NCI-H2196 (cell line): ENCODE measurements at regions not wholly inside any gene's neighbourhood (a gene's known extent, or its start where the extent isn't known, plus 50 kb on each side); places are given as distances from the start of the nearest gene placed in this dataset.

Experiments
- DNase-seq: peaks from one replicate; lab custom pipeline; 2025; ENCODE audit not compliant: unreplicated experiment; lab: John Stamatoyannopoulos, UW

DNA sequence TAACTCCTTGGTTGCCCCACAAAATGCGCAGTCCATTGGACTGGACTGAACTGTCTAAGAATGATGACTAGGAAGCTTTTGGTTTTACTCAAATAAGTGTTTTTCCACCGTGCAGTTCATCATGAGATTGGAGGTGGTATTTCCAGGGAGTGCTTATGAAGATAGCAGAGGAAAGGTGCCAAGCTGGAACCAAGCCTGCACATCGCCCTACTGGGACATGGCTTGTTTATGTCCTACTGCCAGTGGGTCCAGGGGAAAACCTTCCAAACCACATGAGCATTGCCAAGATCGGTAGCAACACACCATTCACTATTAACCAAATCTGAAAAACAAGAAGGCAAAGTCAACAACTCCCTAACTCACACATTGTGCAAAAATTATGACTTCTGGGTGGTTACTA, 54.7 kb upstream of the DSCAM start:
- DNase-seq: peak; percentile 6

DNA sequence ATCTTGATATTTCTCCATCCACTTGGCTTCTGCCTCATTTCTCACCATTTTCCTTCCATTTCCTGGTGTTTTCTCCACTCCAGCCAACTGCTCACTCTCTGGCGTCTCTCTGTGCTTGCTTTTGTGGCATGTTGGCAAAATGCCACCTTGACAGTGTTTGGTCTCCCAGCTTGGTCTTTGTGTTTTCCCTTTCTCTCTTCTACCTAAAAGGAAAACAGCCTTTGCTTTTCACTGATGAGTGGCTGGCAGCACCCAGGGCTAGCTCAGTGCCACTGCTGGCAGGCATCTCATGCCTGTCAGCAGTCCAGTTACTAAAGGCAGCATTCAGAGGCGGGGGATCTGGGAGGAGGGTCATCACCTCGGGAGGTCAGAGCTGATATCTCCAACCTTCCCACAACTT, 55.3 kb upstream of the DSCAM start:
- peak; percentile 69 for DNase-seq

DNA sequence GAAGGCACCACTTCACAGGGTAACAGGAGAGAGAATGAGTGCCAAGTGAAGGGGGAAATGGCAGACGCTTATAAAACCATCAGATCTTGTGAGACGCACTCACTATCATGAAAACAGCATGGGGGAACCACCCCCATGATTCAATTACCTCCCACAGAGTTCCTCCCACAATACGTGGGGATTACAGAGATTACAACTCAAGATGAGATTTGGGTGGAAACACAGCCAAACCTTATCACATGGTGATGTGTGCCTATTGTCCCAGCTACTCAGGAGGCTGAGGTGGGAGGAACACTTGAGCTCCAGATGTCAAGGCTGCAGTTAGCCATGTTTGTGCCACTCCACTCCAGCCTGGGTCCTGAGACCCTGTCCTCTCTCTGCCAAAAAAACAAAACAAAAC, 56.0 kb upstream of the DSCAM start:
- DNase-seq: no peak

DNA sequence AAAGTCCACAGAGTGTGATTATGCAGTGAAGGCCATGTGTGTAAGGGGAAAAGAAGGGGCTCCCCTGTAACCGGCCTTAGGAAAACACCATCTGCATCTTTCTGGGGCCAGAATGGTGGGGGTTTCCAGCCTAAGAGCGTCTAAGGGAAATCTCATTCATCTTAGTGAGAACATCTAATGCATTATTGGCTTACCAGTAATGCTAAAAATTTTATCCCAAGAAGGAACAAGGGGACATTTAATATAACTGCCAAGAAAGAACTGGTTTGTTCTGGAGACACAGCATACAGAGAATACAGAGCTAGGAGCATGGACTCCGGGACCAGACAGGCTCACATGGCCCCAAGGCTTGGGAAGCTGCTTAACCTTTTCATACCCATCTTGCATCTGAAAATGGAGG, 58.3 kb upstream of the DSCAM start:
- no peak for DNase-seq

DNA sequence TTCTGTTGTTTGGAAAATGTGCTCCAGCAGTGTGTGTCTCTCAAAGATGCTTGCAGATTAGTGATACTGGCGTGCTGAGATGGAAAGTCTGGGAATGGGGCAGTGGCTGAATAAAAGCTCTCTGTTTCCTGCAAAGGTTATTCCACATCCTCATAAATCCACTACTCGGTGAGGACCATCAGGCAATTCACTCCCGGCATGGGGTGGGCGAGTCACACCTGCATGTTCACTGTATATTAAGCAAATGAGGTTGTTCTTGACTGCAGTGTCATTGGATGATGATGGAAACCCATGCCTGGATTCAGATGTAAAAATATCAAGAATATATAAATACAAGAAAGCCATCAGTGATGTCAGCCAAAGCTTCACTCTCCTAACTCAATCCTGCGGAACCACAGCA, 65.4 kb upstream of the DSCAM start:
- DNase-seq: no peak

DNA sequence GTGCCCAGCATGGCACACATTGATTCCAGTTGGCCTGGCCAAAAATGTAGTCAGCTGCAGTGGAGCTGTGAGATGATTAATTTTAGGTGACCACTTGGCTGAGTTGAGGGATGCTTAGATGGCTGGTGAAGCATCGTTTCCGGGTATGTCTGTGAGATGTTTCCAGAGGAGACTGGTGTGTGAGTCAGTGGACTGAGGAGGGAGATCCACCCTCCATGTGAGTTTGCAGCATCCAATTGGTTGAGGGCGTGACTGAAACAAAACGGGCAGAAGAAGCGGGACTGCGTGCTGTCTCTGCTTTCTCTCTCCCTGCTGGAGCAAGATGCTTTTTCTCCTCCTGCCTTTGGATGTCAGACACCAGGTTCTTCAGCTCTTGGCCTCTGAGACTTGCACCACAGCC, 68.2 kb upstream of the DSCAM start:
- no peak for DNase-seq

DNA sequence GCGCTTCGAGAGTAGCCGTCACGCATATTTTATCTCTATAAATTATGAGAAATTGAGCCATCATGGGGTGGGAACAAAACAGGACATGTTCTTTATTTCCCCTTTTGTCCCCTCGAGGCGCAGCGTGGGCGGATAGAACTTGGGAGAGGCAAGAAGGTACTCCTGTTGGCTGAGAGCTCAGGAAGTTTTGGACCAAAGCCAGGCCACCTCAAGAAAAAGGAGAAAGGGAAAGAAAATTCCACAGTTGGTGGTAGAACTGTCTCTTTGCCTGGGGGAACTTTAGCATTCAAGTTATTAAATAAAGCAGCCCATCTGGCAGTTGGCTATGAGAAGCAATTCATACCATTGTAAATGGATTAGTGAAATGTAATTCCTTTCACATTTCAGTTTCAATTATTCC, 76.4 kb upstream of the DSCAM start:
- DNase-seq: no peak

DNA sequence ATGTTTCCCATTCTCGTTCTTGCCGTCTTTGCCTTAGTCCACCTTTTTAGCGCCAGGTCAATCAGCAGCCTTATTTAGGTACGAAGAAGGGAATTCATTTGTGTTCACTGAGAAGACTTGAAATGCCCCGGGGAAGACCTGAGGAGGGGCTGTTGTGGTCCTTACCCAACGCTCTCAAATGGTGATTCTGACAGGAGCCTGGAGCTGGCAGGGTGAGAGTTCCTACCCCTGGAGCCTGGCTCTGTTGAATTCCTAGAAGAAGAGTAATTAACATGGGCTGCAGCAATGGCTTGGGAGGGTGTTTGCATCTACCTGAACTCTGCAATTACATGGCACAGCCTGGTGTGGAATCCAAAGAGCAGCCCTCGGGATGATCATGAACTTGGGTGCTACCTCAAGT, 76.9 kb upstream of the DSCAM start:
- DNase-seq: no peak

DNA sequence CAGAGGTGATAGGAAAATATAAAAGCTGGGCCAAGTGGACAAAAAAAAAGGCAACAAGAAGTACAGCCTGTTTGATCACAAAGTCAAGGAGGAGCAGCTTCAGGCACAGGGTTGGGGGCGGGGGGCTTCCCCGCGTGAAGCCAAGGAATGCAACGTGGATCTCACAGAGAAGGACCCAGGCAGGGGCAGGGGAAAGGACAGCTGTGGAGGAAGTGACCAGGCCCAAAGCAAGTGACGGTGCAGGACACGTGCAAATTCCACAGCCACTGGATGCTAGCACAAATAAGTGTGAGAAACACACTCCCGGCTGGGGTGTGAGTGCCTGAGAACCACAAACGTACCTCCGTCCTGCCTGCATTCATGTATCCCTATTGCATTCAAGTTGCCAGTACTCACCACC, 77.7 kb upstream of the DSCAM start:
- DNase-seq: no peak

DNA sequence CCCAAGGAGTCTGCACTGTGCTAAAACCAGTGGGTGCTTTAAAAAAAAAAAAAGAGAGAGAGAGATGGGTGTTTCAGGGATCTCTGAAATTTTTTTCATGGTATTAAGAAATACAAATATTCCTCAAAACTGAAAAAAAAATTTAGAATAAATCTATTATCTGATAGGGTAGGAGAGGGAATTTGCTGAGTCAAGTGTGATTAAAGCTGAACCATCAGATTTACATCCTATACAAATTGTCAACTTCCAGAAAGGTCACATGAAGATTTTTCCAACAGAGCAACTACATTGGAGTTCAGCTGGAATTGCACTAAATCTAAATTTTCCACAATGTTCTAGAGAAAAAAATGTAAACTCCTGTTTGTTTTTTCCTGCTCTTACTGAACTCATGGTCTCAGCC, 79.3 kb upstream of the DSCAM start:
- no peak for DNase-seq

DNA sequence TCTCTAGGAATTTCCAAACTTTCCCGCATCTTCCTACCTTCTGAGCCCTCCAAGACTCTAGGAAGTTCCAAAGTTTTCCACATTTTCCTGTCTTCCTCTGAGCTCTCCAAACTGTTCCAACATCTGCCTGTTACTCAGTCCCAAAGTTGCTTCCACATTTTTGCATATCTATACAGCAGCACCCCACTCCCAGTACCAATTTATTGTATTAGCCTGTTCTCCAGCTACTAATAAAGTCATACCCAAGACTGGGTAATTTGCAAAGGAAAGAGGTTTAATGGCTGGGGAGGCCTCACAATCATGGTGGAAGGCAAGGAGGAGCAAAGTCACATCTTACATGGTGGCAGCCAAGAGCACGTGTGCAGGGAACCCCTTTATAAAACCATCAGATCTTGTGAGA, 82.9 kb upstream of the DSCAM start:
- DNase-seq: no peak

DNA sequence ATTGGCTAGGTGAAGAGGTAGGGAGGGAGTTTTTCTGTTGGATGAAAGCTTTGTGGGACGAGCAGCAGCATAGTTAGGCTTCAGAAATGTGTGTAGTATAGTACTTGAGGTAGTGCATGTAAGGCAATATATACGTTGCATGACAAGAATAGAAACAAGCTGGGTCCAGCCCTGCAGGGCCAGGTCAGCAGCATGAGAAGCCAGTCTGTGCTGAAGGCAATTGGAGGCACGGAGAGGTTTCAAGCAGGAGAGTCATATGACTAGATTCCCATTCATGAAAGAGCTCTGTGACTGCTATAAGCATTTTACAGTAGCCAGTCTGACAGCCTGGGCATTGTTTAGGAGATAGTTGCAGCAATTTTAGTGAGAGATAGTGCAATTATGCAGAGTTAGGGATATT, 84.2 kb upstream of the DSCAM start:
- DNase-seq: no peak

DNA sequence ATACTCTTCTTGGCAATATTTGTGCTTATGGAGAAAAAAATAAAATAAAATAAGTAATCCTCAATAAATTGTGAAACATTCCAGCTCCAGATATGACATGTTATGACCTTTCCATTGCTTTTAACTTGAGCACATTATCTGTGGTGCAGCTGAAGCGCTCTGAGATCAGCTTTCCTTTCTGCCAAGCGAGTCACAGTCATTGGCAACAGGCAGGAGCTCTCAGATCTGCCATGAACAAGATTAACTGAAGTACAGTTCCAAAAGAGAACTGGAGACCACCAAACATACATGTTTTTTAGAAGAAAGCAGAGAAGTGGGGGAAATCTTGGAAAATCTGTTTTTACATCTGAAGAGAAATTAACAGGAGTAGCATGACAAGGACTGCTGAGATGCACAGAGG, 89.2 kb upstream of the DSCAM start:
- DNase-seq: no peak

DNA sequence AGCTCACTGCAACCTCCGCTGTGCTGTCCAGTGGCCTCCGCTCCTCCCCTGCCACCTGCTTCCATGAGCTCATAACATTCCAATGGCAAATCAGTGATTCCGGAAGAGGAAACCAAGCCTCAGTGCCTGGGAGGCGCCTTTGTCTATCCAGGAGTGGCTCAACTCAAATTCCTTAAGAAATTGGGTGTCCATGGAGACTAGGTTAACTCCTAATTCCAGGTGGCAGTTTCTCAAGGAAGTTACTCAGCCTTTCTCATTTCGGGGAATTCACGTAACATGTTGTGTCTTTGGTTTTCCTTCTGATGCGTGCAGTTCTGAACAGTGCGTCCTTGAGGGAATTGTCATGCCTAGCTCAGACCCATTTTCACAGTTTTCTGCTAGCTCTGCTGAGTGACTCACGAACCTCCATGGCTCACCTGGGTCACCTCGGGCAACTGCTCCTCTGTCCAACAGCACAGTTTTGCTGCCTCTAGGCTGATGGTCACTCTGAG, 89.9 kb upstream of the DSCAM start:
- no peak for DNase-seq

DNA sequence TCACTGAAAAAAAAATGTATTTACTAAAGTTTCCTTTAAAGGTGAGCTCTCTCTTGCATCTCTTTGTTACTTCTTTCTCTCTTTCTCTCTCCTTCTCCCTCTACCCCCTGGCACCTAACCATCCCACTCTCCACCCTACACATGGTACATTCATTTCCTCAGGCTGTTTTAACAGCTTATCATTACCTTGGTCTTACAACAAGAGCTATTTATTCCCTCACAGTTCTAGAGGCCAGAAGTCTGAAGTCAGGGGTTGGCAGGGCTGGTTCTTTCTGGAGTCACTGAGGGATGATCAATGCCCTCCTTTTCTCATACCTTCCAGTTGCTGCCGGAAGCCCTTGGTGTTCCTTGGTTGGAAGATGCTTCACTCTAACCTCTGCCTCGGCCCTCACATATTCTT, 91.1 kb upstream of the DSCAM start:
- DNase-seq: no peak

DNA sequence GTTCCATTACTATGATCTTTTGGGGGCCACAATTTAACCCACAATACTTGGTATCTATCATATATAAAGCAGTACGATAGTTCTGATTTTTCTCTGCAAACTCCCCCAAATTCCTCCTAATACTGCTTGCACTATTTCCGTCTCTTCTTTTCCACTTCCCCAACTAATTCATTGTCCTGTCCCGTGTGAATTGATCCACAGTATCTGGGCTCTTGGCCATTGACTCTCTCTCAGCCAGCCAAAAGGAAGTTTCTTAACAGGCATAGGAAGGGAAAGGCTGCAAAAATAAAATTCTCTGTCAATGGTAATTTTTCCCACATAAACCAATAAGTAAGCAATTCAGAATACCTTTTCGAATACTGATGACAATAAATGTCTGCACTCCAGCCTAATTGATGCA, 91.7 kb upstream of the DSCAM start:
- DNase-seq: no peak

DNA sequence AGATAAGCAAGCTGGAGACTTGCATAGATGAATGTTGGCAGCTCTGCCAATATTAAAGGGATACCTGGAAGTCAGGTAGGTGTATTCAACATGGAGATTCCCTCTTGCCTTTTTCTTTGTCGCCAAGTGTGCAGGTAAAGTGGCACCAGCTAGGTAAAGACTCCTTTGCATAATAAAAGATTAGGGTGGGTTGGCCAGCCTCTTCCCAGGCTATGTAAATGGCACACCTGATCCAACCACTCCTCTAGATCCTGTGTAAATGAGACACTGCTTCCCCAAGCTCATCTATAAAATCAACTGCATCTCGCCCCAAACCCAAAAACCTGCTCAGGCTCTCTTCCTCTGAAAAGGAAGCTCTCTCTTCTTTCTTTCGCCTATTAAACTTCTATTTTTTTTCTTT, 100.8 kb upstream of the DSCAM start:
- DNase-seq: no peak

DNA sequence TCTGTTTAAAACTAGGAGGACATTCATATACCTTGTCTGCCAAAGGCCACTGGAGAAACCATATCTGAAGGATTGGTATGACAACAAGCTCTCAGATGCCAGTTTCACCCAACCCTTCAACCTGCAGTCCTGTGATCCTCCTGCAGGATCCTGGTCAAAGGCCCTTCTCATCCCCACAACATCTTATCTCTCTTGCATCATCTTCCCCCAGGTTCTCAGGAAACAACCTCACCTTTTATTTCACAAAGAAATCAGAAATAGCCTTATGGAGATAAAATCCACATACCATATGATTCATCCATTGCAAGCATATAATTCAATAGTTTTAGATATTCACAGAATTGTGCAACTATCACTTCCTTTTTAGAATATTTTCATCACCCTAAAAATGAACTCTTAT, 104.0 kb upstream of the DSCAM start:
- DNase-seq: no peak

DNA sequence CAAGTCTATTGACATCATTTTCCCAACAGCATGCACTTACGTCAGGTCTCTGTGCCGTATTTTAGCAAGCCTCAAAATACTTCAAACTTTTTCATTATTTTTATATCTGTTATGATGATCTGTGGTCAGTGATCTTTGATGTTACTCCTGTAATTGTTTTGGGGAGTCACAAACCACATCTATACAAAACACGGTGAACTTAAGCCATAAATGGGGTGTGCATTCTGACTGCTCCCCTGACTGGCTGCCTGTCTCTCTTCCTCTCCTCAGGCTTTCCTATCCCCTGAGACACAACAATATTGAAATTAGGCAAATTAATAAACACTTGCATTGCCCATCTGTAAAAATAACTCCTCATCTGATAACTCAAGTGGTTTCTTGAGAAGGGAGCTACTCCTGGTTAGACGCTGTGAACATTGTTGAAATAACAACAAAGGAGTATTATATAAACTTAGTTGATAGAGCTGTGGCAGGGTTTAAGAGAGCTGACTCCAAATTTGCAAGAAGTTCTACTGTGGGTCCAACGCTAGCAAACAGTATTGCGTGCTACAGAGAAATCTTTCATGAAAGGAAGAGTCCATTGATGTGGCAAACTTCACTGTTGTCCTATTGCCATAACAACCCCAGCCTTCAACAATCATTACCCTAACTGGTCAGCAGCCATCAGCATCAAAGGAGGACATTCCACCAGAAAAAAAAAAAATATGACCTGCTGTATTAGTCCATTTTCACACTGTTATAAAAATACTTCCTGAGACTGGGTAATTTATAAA, 105.8 kb upstream of the DSCAM start:
- no peak for DNase-seq

DNA sequence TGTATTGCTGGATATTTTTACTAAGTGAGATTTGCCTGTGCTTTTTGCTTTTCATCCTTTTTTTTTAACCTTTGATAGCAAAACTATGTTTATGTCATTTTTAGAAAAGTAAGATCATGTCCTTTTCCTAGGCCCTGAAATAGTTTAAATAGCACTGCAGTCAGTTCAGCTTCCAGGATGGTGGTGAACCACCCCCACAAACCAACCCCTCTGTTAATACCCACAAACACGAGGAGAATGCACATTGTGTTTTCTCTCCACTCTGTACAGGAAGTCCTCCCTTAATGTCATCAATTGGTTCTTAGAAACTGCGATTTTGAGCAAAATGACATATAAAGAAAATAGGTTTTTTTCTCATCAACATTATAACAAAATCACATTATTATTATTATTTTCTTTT, 117.7 kb upstream of the DSCAM start:
- DNase-seq: no peak

DNA sequence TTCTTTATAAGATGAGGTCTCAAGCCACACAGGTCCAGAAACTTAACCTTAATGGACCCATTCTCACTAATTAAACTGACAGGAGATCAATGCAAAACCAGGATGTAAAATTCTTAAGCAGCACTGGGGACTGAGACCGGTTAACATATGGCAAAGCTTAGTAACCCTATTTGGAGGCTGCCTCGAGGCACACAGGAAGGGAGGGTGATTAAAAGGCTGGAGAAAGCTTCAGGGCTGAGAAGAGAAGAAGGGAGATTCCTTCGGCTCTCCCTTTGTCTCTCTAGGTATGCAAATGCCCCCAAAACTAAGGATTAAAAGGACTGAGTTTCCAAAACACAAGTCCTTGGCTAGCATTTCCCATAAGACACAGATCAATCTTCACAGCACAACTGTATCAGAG, 120.8 kb upstream of the DSCAM start:
- no peak for DNase-seq

DNA sequence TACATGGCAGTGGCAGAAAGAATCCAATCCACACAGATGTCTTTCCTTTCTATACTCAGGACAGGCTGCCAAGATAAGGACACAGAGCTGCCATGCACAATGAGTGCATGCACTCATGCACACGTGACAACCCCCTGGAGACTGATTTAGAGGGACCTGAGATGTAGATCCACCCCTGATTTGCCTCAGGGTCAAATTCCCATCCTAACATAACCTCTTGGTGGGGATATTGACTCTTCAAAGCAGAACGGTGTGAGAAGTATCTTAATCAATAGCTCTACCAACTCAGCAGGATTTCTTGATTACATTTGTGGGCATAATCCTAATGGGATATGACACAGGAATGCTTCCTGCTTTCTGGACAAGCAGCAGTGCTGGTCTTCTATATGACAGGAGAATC, 125.2 kb upstream of the DSCAM start:
- no peak for DNase-seq
